ENCODE measurements at regions not wholly inside any gene's neighbourhood (a gene's known extent, or its start where the extent isn't known, plus 50 kb on each side); places are given as distances from the start of the nearest gene placed in this dataset.
"Not testable (repeated sequence)": the region's sequence is repeated elsewhere in the genome, so short reads cannot be mapped to it uniquely, and the experiment has no call there.

- DNase-seq (ENCODE audit: low spot score) (no peak), ATAC-seq (ENCODE audit: low FRiP score) (no peak)
- no peak for TF ChIP-seq CTCF (IDR thresholded peaks at IDR 0.05)
Observed at GRCh38 chr2:149701241-149701640, 113.7 kb upstream of the MMADHC start.

- DNase-seq (ENCODE audit: low spot score) (no peak), ATAC-seq (ENCODE audit: low FRiP score) (no peak)
- no peak for TF ChIP-seq CTCF (IDR thresholded peaks at IDR 0.05)
Observed at GRCh38 chr2:149692961-149693396, 105.4 kb upstream of the MMADHC start.

- no peak for DNase-seq (ENCODE audit: low spot score)
- TF ChIP-seq CTCF (IDR thresholded peaks at IDR 0.05), result no peak
- ATAC-seq (ENCODE audit: low FRiP score), result no peak
Observed at GRCh38 chr2:149690825-149691224, 103.2 kb upstream of the MMADHC start.

GRCh38 chr2:149687052-149687427 is 99.5 kb upstream of the MMADHC start:
- no peak for ATAC-seq (ENCODE audit: low FRiP score)
- no peak for TF ChIP-seq CTCF (IDR thresholded peaks at IDR 0.05)
- DNase-seq (ENCODE audit: low spot score), result no peak

GRCh38 chr2:149686136-149687051 is 98.8 kb upstream of the MMADHC start:
- ATAC-seq (ENCODE audit: low FRiP score) (no peak), DNase-seq (ENCODE audit: low spot score) (no peak)
- TF ChIP-seq CTCF (IDR thresholded peaks at IDR 0.05), result no peak

GRCh38 chr2:149685401-149685800 is 97.8 kb upstream of the MMADHC start:
- not testable (repeated sequence) for ATAC-seq (ENCODE audit: low FRiP score); DNase-seq (ENCODE audit: low spot score)

- DNase-seq (ENCODE audit: low spot score) (no peak), ATAC-seq (ENCODE audit: low FRiP score) (no peak)
- TF ChIP-seq CTCF (IDR thresholded peaks at IDR 0.05), result no peak
Observed at GRCh38 chr2:149679286-149679685, 91.7 kb upstream of the MMADHC start.

Data from omental fat pad (tissue), 3 donors.